ENCODE measurements at regions not wholly inside any gene's neighbourhood (a gene's known extent, or its start where the extent isn't known, plus 50 kb on each side); places are given as distances from the start of the nearest gene placed in this dataset.

DNA sequence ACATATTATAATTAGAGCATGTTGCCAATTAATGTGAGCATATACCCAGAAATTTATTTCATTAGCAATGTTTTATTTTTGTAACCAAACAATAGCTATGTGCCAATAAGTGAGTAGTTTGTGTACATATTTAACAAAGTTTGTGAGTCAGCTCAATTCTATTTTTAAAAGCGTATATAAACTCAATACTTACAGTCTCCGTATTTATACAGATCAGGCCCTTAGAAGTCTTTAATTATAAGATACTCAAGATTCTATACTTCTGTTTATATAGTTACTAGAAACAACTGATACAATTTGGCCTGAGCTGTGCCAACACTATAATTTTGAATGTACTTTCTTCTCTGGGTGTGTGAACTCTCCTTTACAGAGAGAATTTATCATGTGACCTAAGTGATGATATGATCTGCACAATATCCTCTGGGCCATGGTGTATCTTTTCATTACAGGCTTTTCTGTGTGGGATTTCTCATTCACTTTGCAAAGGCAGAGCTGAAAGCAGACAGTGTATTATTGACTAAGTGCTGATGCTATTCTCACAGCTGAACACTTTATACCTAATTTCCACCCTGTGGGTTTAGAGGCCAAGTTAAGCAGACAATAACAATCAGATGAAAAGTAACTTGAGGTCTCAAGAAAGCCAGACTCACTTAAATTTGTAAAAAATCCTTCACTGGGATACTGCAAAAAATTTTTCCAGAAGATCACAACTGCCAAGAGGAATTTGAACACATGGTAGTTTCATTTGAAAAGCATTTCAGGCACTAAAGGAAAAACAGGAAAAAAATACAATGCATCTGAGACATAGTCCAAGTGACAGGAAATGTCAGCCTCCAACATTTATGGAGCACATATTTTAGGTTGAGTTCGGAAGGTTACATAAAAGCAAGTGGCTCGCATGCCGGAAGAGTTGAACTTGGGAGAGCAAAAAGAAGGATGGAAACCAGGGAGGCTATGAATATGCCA is 277.9 kb upstream of the SEMA6D start:
- ATAC-seq, result no peak
- Mint-ChIP-seq H3K9me3 (no peaks in the 10 kb centered on the region), H3K4me3 (no peak overlapping the region), H3K27me3 (ENCODE audit: low read depth) (no peaks in the 10 kb centered on the region), H3K4me1 (ENCODE audit: low read depth) (no peaks in the 10 kb centered on the region), H3K36me3 (ENCODE audit: insufficient read depth) (no peaks in the 10 kb centered on the region)
- DNase-seq, result no peak

GRCh38 chr15:47442371-47442770 is 274.9 kb upstream of the SEMA6D start:
- H3K9me3 Mint-ChIP-seq, result no peaks in the 10 kb centered on the region
- no peaks in the 10 kb centered on the region for H3K27me3 Mint-ChIP-seq (ENCODE audit: low read depth)
- no peaks in the 10 kb centered on the region for H3K36me3 Mint-ChIP-seq (ENCODE audit: insufficient read depth)
- no peaks in the 10 kb centered on the region for H3K4me1 Mint-ChIP-seq (ENCODE audit: low read depth)
- ATAC-seq (no peak), DNase-seq (no peak)
- H3K4me3 Mint-ChIP-seq, result no peak overlapping the region

- no peak for ATAC-seq
Observed at GRCh38 chr15:47443839-47444238, 273.5 kb upstream of the SEMA6D start.

GRCh38 chr15:47445723-47446392 is 271.4 kb upstream of the SEMA6D start:
- no peaks in the 10 kb centered on the region for H3K4me1 Mint-ChIP-seq (ENCODE audit: low read depth)
- no peak for ATAC-seq
- H3K4me3 Mint-ChIP-seq, result no peak overlapping the region

More at GRCh38 chr15:47443839-47444238, 273.5 kb upstream of the SEMA6D start:
- Mint-ChIP-seq H3K36me3 (ENCODE audit: insufficient read depth) (no peaks in the 10 kb centered on the region), H3K9me3 (no peaks in the 10 kb centered on the region), H3K27me3 (ENCODE audit: low read depth) (no peaks in the 10 kb centered on the region), H3K4me1 (ENCODE audit: low read depth) (no peaks in the 10 kb centered on the region), H3K4me3 (no peak overlapping the region)
- no peak for DNase-seq

DNA sequence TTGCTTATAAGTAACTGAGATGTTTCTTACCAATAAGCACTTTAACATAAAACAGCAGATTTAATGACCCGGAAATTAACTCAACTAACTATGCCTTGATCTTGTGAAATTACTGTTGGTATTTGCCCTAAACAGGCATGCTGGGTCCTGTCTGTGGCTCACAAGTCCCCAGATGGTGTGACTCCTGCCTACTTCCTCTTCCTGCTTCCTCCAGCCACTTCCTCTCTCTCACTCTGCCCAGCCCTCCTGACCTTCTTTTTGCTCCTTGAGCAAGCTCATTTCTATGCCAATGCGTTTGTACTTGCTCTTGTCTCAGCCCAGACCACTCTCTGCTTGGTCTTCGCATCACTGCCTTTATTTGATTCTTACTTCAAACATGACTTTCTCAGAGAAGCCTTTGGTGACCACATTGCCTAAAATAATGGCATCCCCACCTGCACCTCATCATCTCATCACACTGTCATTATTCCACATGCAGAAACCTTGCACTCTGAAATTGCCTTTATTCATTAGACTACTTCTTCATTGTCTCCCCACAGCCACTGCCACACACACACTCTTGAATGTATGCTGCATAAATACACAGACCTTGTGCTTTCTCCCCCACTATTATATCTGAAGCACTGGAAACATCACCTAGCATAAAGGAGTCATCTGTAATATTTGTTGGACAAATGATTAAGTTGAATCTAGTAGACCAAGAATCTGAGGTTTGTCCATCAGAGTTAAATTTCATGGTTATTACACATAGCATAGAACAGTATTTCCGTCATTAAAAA is 256.3 kb upstream of the SEMA6D start:
- Mint-ChIP-seq H3K9me3 (peaks cover 13% of the 10 kb centered on the region), H3K4me1 (ENCODE audit: low read depth) (peaks cover 5% of the 10 kb centered on the region), H3K27me3 (ENCODE audit: low read depth) (peaks cover 2% of the 10 kb centered on the region), H3K36me3 (ENCODE audit: insufficient read depth) (no peaks in the 10 kb centered on the region), H3K4me3 (no peak overlapping the region)
- ATAC-seq, result no peak
- DNase-seq, result no peak

More at GRCh38 chr15:47445723-47446392, 271.4 kb upstream of the SEMA6D start:
- Mint-ChIP-seq H3K36me3 (ENCODE audit: insufficient read depth) (no peaks in the 10 kb centered on the region), H3K27me3 (ENCODE audit: low read depth) (no peaks in the 10 kb centered on the region), H3K9me3 (no peaks in the 10 kb centered on the region)
- DNase-seq, result no peak

GRCh38 chr15:47461652-47462141 is 255.6 kb upstream of the SEMA6D start:
- DNase-seq, result no peak
- Mint-ChIP-seq H3K27me3 (ENCODE audit: low read depth) (peaks cover 2% of the 10 kb centered on the region), H3K36me3 (ENCODE audit: insufficient read depth) (no peaks in the 10 kb centered on the region), H3K9me3 (peaks cover 13% of the 10 kb centered on the region), H3K4me1 (ENCODE audit: low read depth) (peaks cover 5% of the 10 kb centered on the region), H3K4me3 (no peak overlapping the region)
- ATAC-seq, result no peak

DNA sequence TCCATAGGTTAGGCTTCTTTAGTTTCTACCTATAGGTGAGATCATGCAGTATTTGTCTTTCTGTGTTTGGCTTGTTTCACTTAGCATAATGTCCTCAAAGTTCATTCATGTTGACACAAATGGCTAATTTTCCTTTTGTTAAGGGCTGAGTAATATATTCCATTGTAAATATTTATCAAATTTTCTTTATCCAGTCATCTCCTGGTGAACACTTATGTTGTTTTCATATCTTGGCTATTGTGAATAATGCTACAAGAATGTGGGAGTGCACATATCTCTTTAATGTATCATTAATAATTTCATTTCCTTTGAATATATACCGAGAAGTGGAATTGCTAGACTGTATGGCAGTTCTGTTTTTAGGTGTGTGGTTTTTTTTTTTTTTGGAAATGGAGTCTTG is 250.9 kb upstream of the SEMA6D start:
- ATAC-seq (no peak), DNase-seq (no peak)
- peaks cover 3% of the 10 kb centered on the region for H3K9me3 Mint-ChIP-seq
- H3K4me1 Mint-ChIP-seq (ENCODE audit: low read depth), result no peaks in the 10 kb centered on the region
- H3K4me3 Mint-ChIP-seq, result no peak overlapping the region
- H3K36me3 Mint-ChIP-seq (ENCODE audit: insufficient read depth), result no peaks in the 10 kb centered on the region
- peaks cover 4% of the 10 kb centered on the region for H3K27me3 Mint-ChIP-seq (ENCODE audit: low read depth)

- ATAC-seq, result no peak
- H3K27me3 Mint-ChIP-seq (ENCODE audit: low read depth), result peaks cover 5% of the 10 kb centered on the region
Observed at GRCh38 chr15:47470983-47471382, 246.3 kb upstream of the SEMA6D start.

DNA sequence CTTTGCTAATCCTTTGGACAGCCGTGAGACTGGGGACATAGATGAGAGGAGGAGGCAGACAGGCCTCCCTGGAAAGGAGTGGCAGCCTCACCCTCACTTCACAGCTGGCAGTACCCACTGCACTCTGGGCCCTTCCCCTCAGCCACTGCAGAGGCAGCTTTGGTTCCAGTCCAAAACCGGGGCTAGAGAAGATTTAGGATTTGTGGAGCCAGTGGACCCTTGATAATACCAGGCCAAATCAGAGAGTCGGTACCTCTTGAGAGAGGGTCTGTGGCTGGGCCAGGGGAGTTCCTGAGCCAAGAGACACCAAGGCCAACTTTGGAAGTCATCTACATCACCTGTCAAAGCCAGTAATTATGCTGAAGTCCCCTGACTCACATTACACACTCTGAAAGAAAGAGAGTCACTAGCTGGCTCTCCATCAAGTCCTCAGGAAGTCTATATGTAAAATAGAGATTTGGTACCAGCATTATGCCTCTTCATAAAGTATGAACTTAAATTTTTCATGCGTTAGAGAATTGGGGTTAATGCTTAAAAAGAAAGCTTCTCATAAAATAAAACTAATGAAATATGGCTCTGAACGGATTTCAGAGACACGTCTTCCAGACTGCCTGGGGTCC is 244.1 kb upstream of the SEMA6D start:
- peaks cover 3% of the 10 kb centered on the region for H3K9me3 Mint-ChIP-seq
- no peaks in the 10 kb centered on the region for H3K4me1 Mint-ChIP-seq (ENCODE audit: low read depth)
- no peaks in the 10 kb centered on the region for H3K36me3 Mint-ChIP-seq (ENCODE audit: insufficient read depth)
- ATAC-seq (no peak), DNase-seq (no peak)
- no peak overlapping the region for H3K4me3 Mint-ChIP-seq
- peaks cover 3% of the 10 kb centered on the region for H3K27me3 Mint-ChIP-seq (ENCODE audit: low read depth)

More at GRCh38 chr15:47470983-47471382, 246.3 kb upstream of the SEMA6D start:
- Mint-ChIP-seq H3K9me3 (peaks cover 3% of the 10 kb centered on the region), H3K36me3 (ENCODE audit: insufficient read depth) (no peaks in the 10 kb centered on the region), H3K4me3 (no peak overlapping the region), H3K4me1 (ENCODE audit: low read depth) (no peaks in the 10 kb centered on the region)
- no peak for DNase-seq

DNA sequence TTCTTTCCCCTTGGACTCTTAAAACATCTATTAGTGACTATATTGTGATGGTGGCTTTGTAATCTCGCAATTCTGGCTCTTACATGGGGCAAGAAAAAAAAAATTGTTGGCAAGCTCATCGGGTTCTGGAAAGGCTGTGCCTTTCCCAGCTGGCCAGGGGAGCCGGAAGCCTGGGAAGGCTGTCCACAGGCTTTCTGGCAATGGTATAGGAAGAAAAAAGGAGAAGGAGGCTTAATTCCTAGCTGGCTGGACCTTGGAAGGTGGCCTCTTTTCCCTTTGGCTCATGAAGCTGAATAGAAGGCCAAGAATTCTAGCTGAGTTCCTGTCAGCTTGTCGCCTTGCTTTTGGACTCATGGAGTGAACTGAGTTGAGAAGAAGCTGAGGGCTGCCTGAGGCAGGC is 243.5 kb upstream of the SEMA6D start:
- Mint-ChIP-seq H3K4me3 (no peak overlapping the region), H3K27me3 (ENCODE audit: low read depth) (peaks cover 3% of the 10 kb centered on the region), H3K9me3 (peaks cover 3% of the 10 kb centered on the region), H3K36me3 (ENCODE audit: insufficient read depth) (no peaks in the 10 kb centered on the region), H3K4me1 (ENCODE audit: low read depth) (no peaks in the 10 kb centered on the region)
- ATAC-seq (no peak), DNase-seq (no peak)

DNA sequence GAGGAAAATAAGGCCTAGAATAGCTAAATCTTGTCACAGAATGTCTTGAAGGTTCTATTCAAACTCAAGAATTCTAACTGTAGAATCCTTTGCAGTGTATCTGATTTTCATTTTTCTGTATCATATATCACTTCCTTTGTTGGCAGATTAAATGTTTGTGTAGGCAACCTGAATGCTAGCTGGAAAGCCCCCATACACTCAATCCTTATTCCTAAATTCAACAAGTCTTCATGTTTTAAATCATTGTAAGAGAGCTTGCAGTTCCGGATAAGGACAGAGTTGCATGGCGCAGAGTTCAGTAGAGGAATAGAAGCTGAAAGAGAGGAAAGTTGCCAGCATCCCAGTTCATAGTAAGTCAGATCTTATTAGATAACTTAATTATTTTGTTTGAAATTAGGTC is 242.0 kb upstream of the SEMA6D start:
- Mint-ChIP-seq H3K27me3 (ENCODE audit: low read depth) (peaks cover 3% of the 10 kb centered on the region), H3K36me3 (ENCODE audit: insufficient read depth) (no peaks in the 10 kb centered on the region), H3K4me3 (no peak overlapping the region), H3K4me1 (ENCODE audit: low read depth) (no peaks in the 10 kb centered on the region), H3K9me3 (peaks cover 3% of the 10 kb centered on the region)
- ATAC-seq, result no peak
- DNase-seq, result no peak

DNA sequence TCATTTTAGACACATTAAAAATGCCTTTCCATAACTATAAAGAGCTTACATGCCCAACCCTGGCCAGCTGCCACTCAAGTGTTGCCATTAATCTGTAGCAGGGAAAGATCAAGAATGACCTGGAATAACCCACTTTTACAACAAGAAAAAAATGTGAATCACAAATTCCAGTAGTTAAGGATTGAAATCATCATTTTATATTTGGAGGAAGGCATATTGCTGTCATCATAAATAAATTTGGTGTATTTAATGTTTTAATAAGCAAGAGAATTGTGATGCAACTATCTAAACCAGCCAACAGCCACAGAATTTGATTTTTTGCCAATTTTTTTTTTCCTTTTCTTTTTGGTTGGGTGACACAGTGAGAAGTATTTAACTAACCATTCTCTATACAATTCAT is 240.0 kb upstream of the SEMA6D start:
- ATAC-seq, result no peak
- H3K4me3 Mint-ChIP-seq, result no peak overlapping the region
- no peaks in the 10 kb centered on the region for H3K27me3 Mint-ChIP-seq (ENCODE audit: low read depth)
- no peaks in the 10 kb centered on the region for H3K4me1 Mint-ChIP-seq (ENCODE audit: low read depth)
- DNase-seq, result no peak
- peaks cover 3% of the 10 kb centered on the region for H3K9me3 Mint-ChIP-seq
- no peaks in the 10 kb centered on the region for H3K36me3 Mint-ChIP-seq (ENCODE audit: insufficient read depth)

- no peak overlapping the region for H3K4me3 Mint-ChIP-seq
- no peak for ATAC-seq
- no peaks in the 10 kb centered on the region for H3K27me3 Mint-ChIP-seq (ENCODE audit: low read depth)
- no peaks in the 10 kb centered on the region for H3K4me1 Mint-ChIP-seq (ENCODE audit: low read depth)
- no peaks in the 10 kb centered on the region for H3K36me3 Mint-ChIP-seq (ENCODE audit: insufficient read depth)
- no peaks in the 10 kb centered on the region for H3K9me3 Mint-ChIP-seq
- no peak for DNase-seq
Observed at GRCh38 chr15:47484059-47484458, 233.2 kb upstream of the SEMA6D start.

DNA sequence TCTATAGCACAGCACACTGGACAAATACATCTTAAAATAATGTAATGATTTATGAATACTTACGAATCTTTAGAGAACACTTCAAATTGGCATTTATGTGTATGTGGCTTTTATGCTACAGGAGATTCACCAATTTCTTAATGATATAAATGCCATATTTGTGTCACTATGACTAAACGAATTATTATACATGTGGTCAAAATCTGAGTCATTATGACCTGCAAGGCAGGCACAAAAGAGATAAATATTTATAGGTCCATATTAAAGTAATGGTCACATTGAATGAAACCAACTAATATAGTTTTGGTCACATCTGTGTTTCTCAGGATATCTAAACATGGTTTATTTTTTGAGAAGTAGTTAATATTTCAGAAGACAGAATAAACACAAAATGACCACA is 232.3 kb upstream of the SEMA6D start:
- no peak for ATAC-seq
- Mint-ChIP-seq H3K36me3 (ENCODE audit: insufficient read depth) (no peaks in the 10 kb centered on the region), H3K4me3 (no peak overlapping the region), H3K9me3 (no peaks in the 10 kb centered on the region), H3K4me1 (ENCODE audit: low read depth) (no peaks in the 10 kb centered on the region), H3K27me3 (ENCODE audit: low read depth) (no peaks in the 10 kb centered on the region)
- DNase-seq, result no peak

Data from activated T-cell treated with anti-CD3 and anti-CD28 coated beads, Interleukin-2, amount 50 U/mL, for 4 hours (primary cell).